SJSA1 (cell line): ENCODE measurements at regions not wholly inside any gene's neighbourhood (a gene's known extent, or its start where the extent isn't known, plus 50 kb on each side); places are given as distances from the start of the nearest gene placed in this dataset.
"Not testable (repeated sequence)": the region's sequence is repeated elsewhere in the genome, so short reads cannot be mapped to it uniquely, and the experiment has no call there.

Experiments used
- DNase-seq, 2 experiments: peaks; one replicate each; pipeline ENCODE4 v3.0.0-alpha.2; 2015 to 2020; ENCODE audit warnings: low spot score in 2 of 2, low read depth in 1 of 2
- H3K27ac ChIP-seq: fragments of 250-450 bp; sonication (Bioruptor Pico); 2 replicates; pipeline ENCODE4 v1.5.1; 2020; ENCODE audit warnings: mild to moderate bottlenecking, moderate library complexity
- H3K27me3 ChIP-seq: fragments of 250-450 bp; sonication (Bioruptor Pico); replicated peaks from 2 replicates; pipeline ENCODE4 v1.5.1; 2020; ENCODE audit warnings: mild to moderate bottlenecking, moderate library complexity
- H3K36me3 ChIP-seq: fragments of 250-450 bp; sonication (Bioruptor Pico); 2 replicates; pipeline ENCODE4 v1.5.1; 2020; ENCODE audit warnings: mild to moderate bottlenecking
- H3K4me1 ChIP-seq: fragments of 250-450 bp; sonication (Bioruptor Pico); replicated peaks from 2 replicates; pipeline ENCODE4 v1.6.1; 2021; ENCODE audit warnings: mild to moderate bottlenecking
- H3K4me3 ChIP-seq: fragments of 250-450 bp; sonication (Bioruptor Pico); 2 replicates; pipeline ENCODE4 v1.5.1; 2020; ENCODE audit warnings: mild to moderate bottlenecking
- H3K9me3 ChIP-seq: fragments of 250-450 bp; sonication (Bioruptor Pico); replicated peaks from 2 replicates; pipeline ENCODE4 v1.5.1; 2020; ENCODE audit warnings: mild to moderate bottlenecking

- Histone ChIP-seq H3K36me3 (no peaks in the 10 kb centered on the region), H3K27me3 (no peaks in the 10 kb centered on the region), H3K4me1 (no peaks in the 10 kb centered on the region), H3K27ac (no peak overlapping the region), H3K9me3 (no peaks in the 10 kb centered on the region), H3K4me3 (no peak overlapping the region)
- DNase-seq: no peak
These were observed 51.8 kb upstream of the ENPEP start for GRCh38 chr4:110424144-110424543.

DNA sequence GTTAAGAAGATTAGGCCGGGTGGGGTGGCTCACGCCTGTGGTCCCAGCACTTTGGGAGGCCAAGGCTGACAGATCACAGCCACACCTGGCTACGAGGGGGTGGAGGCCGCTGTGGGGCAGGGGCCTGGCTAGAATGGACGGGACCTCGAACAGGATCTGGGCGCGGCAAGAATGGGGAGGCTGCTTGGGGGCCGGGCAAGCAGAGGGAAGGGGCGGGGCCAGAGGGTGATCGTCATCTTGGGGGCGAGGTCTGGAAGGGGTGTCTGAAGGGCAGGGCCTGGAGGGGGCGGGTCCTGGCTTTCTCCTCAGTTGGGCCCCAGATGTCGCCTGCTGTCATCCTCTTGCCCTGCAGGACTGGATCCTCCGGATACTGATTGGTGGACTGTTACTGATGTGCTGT is 57.3 kb upstream of the ENPEP start:
- no peaks in the 10 kb centered on the region for H3K9me3 ChIP-seq
- H3K27me3 ChIP-seq: no peaks in the 10 kb centered on the region
- no peaks in the 10 kb centered on the region for H3K36me3 ChIP-seq
- no peak overlapping the region for H3K27ac ChIP-seq
- DNase-seq: no peak
- no peak overlapping the region for H3K4me3 ChIP-seq
- H3K4me1 ChIP-seq: no peaks in the 10 kb centered on the region

DNA sequence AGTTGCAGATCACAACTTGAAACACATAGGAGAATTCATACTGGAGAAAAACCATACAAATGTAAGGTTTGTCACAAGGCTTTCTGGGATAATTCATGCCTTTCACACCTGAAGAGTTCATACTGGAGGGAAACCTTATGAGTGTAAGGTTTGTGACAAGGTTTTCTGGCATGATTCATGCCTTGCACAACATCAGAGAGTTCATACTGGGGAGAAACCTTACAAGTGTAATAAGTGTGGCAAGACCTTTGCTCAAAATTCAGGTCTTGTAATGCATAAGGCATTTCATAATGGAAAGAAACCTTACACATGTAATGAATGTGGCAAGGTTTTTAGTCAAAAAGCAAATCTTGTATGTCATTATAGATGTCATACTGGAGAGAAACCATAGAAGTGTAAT is 58.8 kb upstream of the ENPEP start:
- Histone ChIP-seq H3K9me3 (no peaks in the 10 kb centered on the region), H3K27ac (no peak overlapping the region), H3K36me3 (no peaks in the 10 kb centered on the region), H3K4me3 (no peak overlapping the region), H3K27me3 (no peaks in the 10 kb centered on the region), H3K4me1 (no peaks in the 10 kb centered on the region)
- no peak for DNase-seq

DNA sequence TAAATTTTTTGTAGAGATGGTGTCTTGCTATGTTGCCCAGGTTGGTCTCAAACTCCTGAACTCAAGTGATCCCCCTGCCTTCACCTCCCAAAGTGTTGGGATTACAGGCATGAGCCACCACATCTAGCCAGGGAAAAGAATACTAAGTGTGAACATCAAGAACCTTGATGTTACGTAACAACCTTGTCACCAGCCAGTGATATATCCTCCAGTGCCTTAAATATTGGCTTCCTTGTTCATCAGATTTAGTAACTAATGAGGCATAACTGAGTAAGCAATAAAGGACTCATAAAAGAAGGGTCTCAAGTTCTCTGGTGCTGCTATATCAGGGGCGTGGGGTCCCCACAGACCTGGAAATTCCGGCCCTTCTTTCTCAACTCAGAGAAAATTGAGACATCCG is 60.5 kb upstream of the ENPEP start:
- no peaks in the 10 kb centered on the region for H3K36me3 ChIP-seq
- DNase-seq: no peak
- H3K4me1 ChIP-seq: no peaks in the 10 kb centered on the region
- H3K27me3 ChIP-seq: no peaks in the 10 kb centered on the region
- H3K27ac ChIP-seq: no peak overlapping the region
- no peak overlapping the region for H3K4me3 ChIP-seq
- no peaks in the 10 kb centered on the region for H3K9me3 ChIP-seq

- Histone ChIP-seq H3K4me1 (no peaks in the 10 kb centered on the region), H3K4me3 (no peak overlapping the region), H3K36me3 (no peaks in the 10 kb centered on the region), H3K27ac (no peak overlapping the region), H3K9me3 (no peaks in the 10 kb centered on the region), H3K27me3 (no peaks in the 10 kb centered on the region)
- DNase-seq: no peak
These were observed 60.9 kb upstream of the ENPEP start for GRCh38 chr4:110415041-110415440.

DNA sequence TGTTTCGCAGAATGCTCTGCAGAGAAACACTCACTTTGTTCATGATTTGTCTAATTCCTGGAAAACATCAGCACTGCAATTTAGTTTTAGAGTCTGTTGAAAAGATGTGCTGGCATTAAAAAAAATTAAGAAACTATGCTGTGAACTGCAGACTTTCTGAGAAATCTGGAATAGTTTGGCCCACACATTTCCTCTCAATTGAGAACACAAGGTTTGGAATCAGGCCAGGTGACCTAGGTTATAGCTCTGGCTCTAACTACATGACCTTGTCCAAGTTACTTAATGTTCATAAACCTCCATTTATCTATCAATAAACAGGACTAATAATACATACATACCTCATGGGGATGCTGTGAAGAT is 61.4 kb upstream of the ENPEP start:
- no peak for DNase-seq
- Histone ChIP-seq H3K4me3 (no peak overlapping the region), H3K4me1 (no peaks in the 10 kb centered on the region), H3K27me3 (no peaks in the 10 kb centered on the region), H3K36me3 (no peaks in the 10 kb centered on the region), H3K9me3 (no peaks in the 10 kb centered on the region), H3K27ac (no peak overlapping the region)

DNA sequence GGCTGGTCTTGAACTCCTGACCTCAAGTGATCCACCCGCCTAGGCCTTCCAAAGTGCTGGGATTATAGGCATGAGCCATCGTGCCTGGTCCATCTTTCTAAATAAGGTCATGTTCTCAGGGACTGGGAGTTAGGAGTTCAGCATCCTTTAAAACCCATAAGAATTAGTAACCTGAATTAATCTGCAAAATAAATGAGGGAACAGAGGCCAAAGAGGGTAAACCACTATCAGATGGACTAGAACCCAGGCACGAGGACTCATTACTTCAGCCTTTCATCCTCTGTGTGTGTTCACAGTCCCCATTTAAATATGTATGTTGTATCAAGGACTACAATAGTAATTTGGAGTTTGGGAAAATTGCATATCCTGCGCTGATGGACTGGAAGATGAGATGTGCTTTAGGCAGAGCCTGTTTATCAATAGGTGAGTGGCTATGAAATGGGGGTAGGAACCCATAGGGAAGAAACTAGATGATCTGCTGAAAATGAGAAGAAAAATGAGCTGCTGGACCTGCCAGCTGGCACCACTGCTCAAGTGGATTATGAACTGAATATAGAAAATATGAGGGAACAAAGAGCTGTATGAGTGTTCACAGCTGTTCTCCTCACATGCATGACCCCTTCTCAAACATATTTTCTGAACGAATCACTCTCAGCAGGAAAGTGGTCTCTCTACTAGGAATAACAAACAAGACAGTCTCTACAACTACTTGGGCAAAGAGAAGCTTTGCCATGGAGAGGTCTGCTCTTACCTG is 62.0 kb upstream of the ENPEP start:
- H3K4me3 ChIP-seq, H3K27ac ChIP-seq, H3K4me1 ChIP-seq, H3K36me3 ChIP-seq, H3K27me3 ChIP-seq, DNase-seq, H3K9me3 ChIP-seq: not testable (repeated sequence)

DNA sequence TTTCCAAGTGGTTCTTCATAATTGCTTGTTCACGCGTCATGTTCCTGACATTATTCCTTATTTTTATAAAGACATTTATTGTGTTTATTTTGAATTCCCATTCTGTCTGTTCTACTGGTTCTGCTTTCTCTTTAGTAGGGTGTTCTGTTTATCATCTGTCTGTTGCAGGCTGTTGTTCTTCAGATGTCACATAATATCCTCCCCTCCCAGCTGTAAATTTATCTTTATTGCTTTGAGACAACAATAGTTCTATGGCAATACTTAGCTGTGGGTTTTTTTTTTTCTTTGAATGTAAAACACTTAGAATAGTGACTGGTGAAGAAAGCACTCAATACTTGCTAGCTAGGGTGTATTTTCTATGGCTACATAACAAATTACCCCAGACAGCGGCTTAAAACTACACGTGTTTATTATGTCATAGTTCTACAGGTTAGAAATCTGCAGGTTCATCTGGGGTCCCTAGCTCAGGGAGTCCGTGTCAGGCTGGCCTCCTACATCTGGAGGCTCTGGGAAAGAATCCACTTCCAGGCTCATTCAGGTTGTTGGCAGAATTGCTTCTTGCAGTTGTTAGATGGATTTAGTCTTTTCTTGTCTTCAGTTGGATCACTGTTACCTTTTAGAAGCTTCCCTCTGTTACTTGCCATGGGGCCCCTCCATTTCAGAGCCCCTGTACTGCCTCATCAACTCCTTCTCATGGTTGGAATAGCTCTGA is 63.4 kb upstream of the ENPEP start:
- no peaks in the 10 kb centered on the region for H3K27me3 ChIP-seq
- H3K9me3 ChIP-seq: no peaks in the 10 kb centered on the region
- no peaks in the 10 kb centered on the region for H3K4me1 ChIP-seq
- H3K4me3 ChIP-seq: no peak overlapping the region
- no peak for DNase-seq
- no peaks in the 10 kb centered on the region for H3K36me3 ChIP-seq
- no peak overlapping the region for H3K27ac ChIP-seq

DNA sequence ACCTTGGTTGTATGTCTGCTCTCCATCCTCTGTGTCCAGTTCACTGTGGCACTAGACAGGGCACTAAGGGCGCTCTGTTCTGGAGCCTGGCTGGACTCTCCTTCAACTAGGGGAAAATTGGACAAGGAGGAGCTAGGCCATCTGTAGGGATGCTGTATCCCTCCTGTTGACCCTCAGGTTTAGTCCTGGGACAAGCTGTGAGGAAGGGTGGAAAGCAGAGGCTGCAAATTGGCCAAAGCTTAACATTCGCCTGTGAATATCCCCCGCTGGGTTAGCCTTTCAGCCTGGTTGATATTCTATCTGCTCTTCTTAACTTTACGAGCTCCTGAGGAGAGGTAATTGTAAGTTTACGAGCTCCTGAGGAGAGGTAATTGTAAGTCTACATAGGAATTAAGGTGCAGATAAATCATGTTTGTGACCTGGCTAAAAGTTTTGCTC is 64.4 kb upstream of the ENPEP start:
- no peaks in the 10 kb centered on the region for H3K36me3 ChIP-seq
- H3K27me3 ChIP-seq: no peaks in the 10 kb centered on the region
- no peak overlapping the region for H3K4me3 ChIP-seq
- no peaks in the 10 kb centered on the region for H3K4me1 ChIP-seq
- H3K9me3 ChIP-seq: no peaks in the 10 kb centered on the region
- DNase-seq: no peak
- H3K27ac ChIP-seq: no peak overlapping the region

- DNase-seq, H3K36me3 ChIP-seq, H3K4me3 ChIP-seq, H3K4me1 ChIP-seq, H3K27ac ChIP-seq, H3K27me3 ChIP-seq, H3K9me3 ChIP-seq: not testable (repeated sequence)
These were observed 64.9 kb upstream of the ENPEP start for GRCh38 chr4:110410853-110411573.

DNA sequence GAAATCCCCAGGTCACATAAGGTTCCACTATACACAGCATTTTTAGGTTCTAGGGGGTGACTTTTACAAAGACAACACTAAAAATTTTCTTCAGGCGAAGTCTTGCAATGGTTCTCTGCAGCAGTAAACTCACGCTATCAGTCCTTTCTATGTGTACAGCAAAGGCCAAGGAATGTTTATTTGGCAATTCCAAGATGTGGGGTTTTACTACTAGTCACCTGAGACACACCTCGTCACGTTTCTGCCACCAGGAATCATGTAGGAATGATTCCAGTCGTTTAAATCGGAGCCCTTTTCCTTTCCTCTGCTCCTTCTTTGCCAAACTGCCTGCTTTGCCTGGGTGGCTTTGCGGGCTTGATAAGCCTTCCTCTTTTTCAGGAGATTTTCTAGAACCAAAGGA is 75.9 kb upstream of the ENPEP start:
- Histone ChIP-seq H3K27ac (no peak overlapping the region), H3K27me3 (0 out of 2 replicates have a peak, but pooled peaks cover 4% of the 10 kb centered on the region), H3K9me3 (no peaks in the 10 kb centered on the region), H3K36me3 (no peaks in the 10 kb centered on the region), H3K4me1 (no peaks in the 10 kb centered on the region), H3K4me3 (no peak overlapping the region)
- no peak for DNase-seq

- H3K27me3 ChIP-seq, H3K27ac ChIP-seq, DNase-seq, H3K4me1 ChIP-seq, H3K9me3 ChIP-seq, H3K36me3 ChIP-seq, H3K4me3 ChIP-seq: not testable (repeated sequence)
These were observed 76.9 kb upstream of the ENPEP start for GRCh38 chr4:110399046-110399445.

DNA sequence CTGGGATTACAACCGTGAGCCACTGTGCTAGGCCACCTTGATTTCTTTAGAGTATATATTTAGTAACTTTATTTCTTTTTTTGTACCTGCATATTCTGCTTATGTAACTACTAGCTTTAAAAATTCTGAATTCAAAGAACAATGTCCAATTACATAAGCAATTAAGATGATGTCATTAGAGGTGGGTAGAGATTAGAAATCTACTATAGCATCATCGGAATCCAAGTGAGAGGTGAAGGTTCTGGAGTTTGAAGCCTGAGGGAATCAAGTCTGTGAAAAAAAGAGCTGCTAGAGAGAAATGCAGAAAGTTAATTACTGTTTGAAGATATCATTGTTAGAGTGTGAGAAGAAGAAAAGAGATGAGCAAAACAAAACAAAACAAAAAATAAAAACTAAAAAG is 79.0 kb upstream of the ENPEP start:
- no peaks in the 10 kb centered on the region for H3K36me3 ChIP-seq
- H3K4me1 ChIP-seq: no peaks in the 10 kb centered on the region
- no peaks in the 10 kb centered on the region for H3K9me3 ChIP-seq
- no peak overlapping the region for H3K4me3 ChIP-seq
- H3K27me3 ChIP-seq: 0 out of 2 replicates have a peak, but pooled peaks cover 4% of the 10 kb centered on the region
- DNase-seq: no peak
- H3K27ac ChIP-seq: no peak overlapping the region

- Histone ChIP-seq H3K27me3 (0 out of 2 replicates have a peak, but pooled peaks cover 4% of the 10 kb centered on the region), H3K4me1 (no peaks in the 10 kb centered on the region), H3K9me3 (no peaks in the 10 kb centered on the region), H3K27ac (no peak overlapping the region), H3K36me3 (no peaks in the 10 kb centered on the region), H3K4me3 (no peak overlapping the region)
- no peak for DNase-seq
These were observed 80.5 kb upstream of the ENPEP start for GRCh38 chr4:110395421-110395820.
